CD1c-positive myeloid dendritic cell (primary cell): ENCODE measurements at regions not wholly inside any gene's neighbourhood (a gene's known extent, or its start where the extent isn't known, plus 50 kb on each side); places are given as distances from the start of the nearest gene placed in this dataset.

Experiments
- DNase-seq: peaks from one replicate; pipeline ENCODE4 v3.0.0-alpha.2; 2016; ENCODE audit errors: extremely low spot score

GRCh38 chr12:65764325-65764724 is 60.0 kb upstream of the HMGA2 start:
- no peak for DNase-seq

DNA sequence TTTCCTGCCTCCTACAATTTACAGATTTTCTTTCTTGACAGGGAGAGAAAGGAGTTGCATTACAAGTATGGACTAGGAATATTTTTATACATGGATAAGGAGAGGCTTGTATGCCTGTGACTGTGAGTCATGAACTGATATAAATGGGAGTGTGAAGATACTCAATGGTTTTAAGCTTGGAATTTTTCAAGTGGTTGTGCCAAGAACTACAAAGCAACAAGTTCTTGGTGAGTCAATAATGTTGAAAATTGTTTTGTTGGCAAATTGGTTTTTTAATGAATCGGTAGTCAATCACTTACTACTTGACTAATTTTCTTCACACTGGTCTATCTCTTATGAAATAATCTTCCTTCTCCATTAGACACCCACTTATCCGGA is 58.9 kb upstream of the HMGA2 start:
- DNase-seq: no peak

- DNase-seq: no peak
Observed at GRCh38 chr12:65769880-65770279, 54.4 kb upstream of the HMGA2 start.
